NCI-H2227 (cell line): ENCODE measurements at regions not wholly inside any gene's neighbourhood (a gene's known extent, or its start where the extent isn't known, plus 50 kb on each side); places are given as distances from the start of the nearest gene placed in this dataset.

Experiments used
- DNase-seq: peaks from one replicate; lab custom pipeline; 2025; ENCODE audit not compliant: unreplicated experiment; lab: John Stamatoyannopoulos, UW

GRCh38 chr4:63637270-63637669 lies 772.0 kb downstream of the TECRL start:
- no peak for DNase-seq

DNA sequence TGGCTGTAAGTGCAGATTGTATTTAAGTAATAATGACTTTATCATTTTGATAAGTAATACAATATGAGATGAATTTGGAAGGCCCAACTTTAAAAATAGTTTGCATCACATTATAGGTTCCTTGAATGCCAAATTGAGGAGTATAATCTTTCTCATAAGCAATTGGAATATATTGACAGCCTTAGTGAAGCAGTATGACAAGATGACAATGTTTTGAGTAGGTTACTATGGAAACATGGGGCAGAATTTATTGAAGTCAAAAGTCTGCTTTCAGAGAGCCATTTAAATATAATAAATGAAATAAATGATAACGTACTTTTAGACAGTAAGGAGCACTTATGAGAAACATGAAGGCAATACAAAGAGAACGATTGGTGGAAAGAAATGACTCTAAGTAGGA lies 776.4 kb downstream of the TECRL start:
- no peak for DNase-seq

- peak; percentile 71 for DNase-seq
These were observed 789.0 kb downstream of the TECRL start for GRCh38 chr4:63620271-63620670.

- DNase-seq: no peak
These were observed 789.5 kb downstream of the TECRL start for GRCh38 chr4:63619771-63620170.

DNA sequence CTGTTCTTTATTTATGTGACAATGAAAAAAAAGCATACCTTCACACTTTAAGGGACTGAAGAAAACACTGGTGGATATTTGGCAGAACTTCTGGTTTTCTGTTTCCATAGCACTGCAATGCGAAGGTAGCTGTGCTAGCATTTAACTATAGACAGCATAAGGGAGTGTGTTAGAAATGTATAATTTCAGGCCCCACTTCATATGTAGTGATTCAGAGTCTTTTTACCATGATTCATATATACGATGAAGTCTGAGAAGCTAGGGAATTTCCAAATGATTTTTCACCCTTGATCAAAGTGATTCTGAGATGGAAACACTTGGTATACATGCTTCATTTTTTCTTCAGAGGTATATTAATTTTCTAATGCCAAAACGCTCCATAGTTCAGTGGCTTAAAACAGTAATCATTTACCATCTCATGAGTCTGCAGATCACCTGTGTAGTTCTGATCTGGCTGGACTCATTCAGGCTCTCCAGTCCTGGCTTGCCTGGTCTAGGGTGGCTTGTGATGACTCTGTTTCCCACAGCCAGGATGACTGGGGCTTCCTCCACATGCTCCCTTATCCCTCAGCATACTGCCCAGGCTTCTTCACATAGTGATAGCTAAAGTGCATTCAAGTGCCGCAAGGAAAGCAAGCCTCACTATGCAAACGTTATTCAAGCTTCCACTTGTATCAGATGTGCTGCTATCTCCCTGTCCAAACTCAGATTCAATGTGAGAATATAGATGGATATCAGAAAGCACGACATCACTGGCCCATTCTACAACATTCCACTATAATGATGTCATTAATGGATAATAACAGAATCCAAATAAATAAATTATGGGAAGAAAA lies 790.1 kb downstream of the TECRL start:
- no peak for DNase-seq

DNA sequence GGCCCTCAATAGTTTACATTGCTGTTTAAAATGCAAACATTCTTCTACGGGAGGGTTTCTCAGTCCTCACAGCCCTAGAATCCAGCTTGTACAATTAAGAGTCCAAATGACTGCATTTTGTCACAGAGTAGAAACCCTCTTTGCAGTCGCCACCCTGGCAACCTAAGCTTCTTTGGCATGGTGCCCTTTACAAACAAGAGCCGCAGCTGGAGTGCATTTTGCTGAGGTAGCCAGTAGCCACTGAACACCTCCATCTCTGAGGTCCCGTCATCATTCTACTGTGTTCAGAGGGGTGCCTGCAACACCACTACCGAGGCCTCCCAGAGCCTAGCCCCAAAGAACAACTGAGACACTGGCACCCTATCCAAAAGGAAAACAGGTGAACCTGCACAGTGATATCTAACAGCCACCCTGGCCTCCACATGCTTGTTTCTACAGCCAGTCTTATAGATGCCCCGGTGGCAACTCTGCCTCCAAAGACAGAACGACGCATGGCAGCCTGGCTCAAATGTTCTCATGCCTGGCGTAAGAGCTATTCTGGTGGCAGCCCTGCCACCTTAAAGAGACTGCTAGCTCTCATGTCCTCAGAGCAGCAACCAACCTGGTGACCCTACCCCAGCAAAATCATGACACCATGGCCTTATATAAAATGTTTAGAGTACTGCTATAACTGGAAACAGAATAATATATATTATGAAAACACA lies 801.9 kb downstream of the TECRL start:
- DNase-seq: no peak

- peak; percentile 1 for DNase-seq
These were observed 819.5 kb downstream of the TECRL start for GRCh38 chr4:63589796-63590195.

DNA sequence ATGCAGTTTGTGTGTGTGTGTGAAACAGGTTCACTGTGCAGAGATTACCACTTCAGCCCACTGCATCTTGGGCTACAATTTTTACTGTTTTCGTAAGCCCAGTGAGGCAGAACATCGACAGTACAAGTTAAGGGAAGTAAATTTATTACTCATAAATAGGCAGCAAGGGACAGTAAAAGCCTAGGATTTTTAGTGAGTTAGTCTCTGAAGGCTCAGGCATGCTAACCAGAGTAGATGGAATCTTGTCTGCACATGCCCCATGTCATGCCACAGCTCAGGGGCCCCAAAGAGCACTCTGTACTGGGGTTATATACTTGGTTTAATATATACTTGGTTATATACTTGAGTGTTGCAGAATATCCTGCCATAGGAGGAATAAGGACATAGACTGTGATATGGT lies 825.7 kb downstream of the TECRL start:
- DNase-seq: no peak

- DNase-seq: no peak
These were observed 826.2 kb downstream of the TECRL start for GRCh38 chr4:63583007-63583406.

DNA sequence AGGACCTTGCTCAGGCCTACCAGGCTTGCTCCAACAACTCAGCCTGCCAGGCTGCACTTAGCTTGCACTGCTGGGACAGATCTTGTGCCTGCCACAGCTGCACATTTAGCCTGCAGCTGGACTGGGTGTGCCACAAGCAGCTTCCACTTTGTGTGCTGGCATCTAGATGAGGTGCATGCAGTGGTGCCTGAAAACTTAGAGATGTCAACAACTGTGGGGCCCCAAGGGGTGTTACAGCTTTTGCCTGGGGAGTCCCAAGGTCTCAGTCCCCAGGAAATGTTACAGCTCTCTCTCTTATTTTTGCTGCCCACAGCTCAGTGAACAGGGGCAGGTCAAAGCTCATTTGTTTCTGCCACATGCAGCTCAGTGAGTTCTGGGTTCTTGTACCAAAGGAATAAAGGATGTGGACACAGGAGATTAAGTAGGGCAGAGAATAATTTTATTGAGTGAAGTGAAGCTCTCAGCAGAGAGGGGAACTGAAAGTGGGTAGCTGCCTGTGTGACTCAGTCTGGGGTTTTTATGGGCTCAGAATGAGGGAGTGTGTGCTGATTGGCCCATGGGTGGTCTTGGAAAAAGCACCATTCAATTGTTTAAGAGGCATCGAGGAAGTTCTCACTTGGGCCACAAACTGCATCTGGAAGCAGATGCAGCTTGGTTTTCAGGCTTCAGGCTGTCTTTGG lies 828.3 kb downstream of the TECRL start:
- no peak for DNase-seq

- DNase-seq: no peak
These were observed 830.9 kb downstream of the TECRL start for GRCh38 chr4:63578383-63578782.

DNA sequence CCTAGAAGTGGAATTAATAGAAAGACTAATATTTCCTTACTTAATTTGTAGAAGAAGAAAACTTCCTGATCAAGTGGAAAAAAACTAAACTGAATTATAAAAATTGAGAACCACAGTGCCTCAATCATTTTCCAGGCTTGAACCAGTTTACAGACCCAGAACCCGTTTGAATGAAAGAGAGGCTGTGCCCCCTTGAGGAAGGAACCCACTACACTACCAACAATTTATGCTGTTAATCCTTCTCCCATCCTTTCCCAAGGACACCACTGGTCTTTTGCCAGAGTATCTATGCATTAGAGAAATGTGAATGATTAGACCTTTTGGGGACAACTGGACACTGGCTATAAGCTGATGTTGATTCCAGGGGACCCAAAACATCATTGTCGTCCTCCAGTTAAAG lies 842.6 kb downstream of the TECRL start:
- DNase-seq: no peak

GRCh38 chr4:63563288-63564014 lies 845.8 kb downstream of the TECRL start:
- DNase-seq: no peak

- DNase-seq: no peak
These were observed 850.5 kb downstream of the TECRL start for GRCh38 chr4:63558709-63559108.

DNA sequence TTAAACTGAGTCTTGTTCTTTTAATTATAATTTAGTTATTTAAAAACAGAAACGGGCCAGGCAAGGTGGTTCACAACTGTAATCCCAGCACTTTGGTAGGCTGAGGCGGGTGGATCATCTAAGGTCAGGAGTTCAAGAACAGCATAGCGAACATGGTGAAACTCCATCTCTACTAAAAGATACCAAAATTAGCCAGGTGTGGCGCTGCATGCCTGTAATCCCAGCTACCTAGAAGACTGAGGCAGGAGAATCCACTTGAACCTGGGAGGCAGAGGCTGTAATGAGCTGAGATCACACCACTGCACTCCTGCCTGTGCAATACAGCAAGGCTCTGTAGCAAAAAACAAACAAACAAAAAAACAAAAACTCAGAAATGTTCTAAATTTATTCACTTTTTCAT lies 852.9 kb downstream of the TECRL start:
- DNase-seq: no peak

- no peak for DNase-seq
These were observed 856.1 kb downstream of the TECRL start for GRCh38 chr4:63553123-63553522.

DNA sequence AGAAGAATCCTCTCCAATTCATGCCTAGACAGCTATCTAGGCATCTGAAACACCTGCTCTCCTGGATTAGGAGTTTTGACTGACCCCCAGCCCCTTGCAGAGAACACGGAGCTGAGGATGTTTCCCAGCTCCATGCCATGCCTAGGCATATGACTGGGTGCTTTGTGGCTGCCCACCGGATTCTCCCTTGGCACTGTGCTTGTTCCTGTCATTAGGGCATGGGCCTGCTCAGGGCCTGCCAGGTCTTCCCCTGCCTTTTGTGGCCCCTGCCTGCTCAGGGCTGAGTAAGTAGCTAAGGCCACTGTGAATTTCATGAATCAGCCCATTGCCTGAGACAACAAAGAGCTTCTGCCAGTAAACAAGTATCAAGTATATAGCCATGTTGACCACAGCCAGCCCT lies 867.4 kb downstream of the TECRL start:
- no peak for DNase-seq

- no peak for DNase-seq
These were observed 879.5 kb downstream of the TECRL start for GRCh38 chr4:63529581-63530337.

DNA sequence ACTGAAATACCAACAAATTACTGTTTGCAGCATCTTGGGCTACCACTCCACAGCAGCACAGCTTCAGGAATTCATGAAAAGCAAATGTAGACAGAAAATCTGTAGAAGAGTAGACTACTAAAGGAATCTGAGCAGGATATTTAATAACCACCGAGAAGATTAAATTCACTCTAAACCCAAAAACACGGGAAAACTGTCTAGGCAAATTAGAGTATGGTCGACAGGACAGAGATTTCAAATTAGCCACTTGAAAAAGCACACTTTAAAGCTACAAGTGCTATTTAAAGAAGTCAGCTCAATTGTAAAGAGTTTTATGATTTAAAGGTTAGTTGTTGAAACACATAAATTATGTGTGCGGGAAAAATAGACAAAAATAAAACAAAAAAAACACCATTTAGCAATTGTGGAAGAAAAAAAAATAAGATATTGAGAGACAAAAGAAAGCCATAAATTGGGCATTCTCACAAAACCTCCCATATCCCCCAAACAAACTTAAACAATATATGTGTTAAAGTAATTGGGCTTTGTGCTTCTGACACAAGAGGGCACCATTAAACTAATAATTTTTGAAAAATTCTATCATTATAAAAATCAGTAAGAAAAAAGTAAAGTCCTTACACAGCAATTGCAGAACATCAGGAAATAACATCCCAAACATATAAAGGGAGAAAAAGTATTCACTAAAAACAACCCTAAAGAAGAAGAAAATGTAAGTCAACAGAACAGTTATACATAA lies 880.8 kb downstream of the TECRL start:
- no peak for DNase-seq

DNA sequence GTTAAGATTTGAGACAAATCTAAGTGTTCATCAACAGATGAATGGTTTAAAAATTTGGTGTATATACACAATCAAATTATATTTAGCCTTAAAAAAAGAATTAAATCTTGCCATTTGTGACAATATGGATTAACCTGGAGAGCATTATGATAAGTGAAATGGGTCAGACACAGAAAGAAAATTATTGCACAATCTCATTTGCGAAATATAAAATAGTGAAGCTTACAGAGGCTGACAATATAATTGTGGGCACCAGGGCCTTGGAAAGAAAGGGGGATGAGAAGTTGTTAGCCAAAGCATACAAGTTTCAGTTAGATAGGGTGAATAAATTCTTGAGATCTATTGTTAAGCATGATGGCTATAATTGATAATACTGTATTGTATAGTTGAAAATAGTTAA lies 883.0 kb downstream of the TECRL start:
- DNase-seq: no peak
